HCT116 (cell line): ENCODE measurements at regions not wholly inside any gene's neighbourhood (a gene's known extent, or its start where the extent isn't known, plus 50 kb on each side); places are given as distances from the start of the nearest gene placed in this dataset.

Experiments
- ATF3 ChIP-seq: IDR thresholded peaks from 2 replicates; pipeline ENCODE4 v1.6.1; 2012
- CBX3 ChIP-seq: IDR thresholded peaks from 2 replicates; pipeline ENCODE4 v1.6.1; 2012; ENCODE audit warnings: low read depth
- CTCF ChIP-seq, 3 experiments: fragments of 200-600 bp in 1 of 3; sonication (generic) in 1 of 3; IDR thresholded peaks in 2 of 3; conservative IDR thresholded peaks in 1 of 3; 2 replicates each; pipeline ENCODE4 v1.5.1; 2012 to 2017; ENCODE audit warnings: low read depth in 2 of 3, low read length in 2 of 3, antibody characterized with exemption in 1 of 3, borderline replicate concordance in 1 of 3, control low read depth in 1 of 3, mild to moderate bottlenecking in 1 of 3, mixed read lengths in 1 of 3, mixed run types in 1 of 3, moderate library complexity in 1 of 3; ENCODE audit not compliant: insufficient read depth in 1 of 3
- EGR1 ChIP-seq: IDR thresholded peaks from 2 replicates; pipeline ENCODE4 v1.6.1; 2012; ENCODE audit warnings: low read depth
- EZH2 ChIP-seq: fragments of 200-600 bp; sonication (generic); IDR thresholded peaks from 2 replicates; pipeline ENCODE4 v1.6.1; 2017; ENCODE audit warnings: antibody characterized with exemption, mixed run types
- EZH2phosphoT487 ChIP-seq: fragments of 200-600 bp; IDR thresholded peaks from 2 replicates; pipeline ENCODE4 v1.6.1; 2018; ENCODE audit warnings: antibody characterized with exemption, borderline replicate concordance
- MAX ChIP-seq: IDR thresholded peaks from 2 replicates; pipeline ENCODE4 v1.6.1; 2012
- POLR2A ChIP-seq: IDR thresholded peaks from 2 replicates; pipeline ENCODE4 v1.7.0; 2011; ENCODE audit warnings: borderline replicate concordance; ENCODE audit not compliant: insufficient read depth, insufficient read length; ENCODE audit errors: extremely low read depth
- RAD21 ChIP-seq: IDR thresholded peaks from 2 replicates; pipeline ENCODE4 v1.6.1; 2012; ENCODE audit warnings: low read depth, mild to moderate bottlenecking
- SP1 ChIP-seq: IDR thresholded peaks from 2 replicates; pipeline ENCODE4 v1.6.1; 2012; ENCODE audit warnings: low read depth
- TCF7L2 ChIP-seq: IDR thresholded peaks from 2 replicates; pipeline ENCODE4 v1.7.0; 2011; ENCODE audit warnings: borderline replicate concordance, inconsistent platforms; ENCODE audit not compliant: insufficient read depth, insufficient read length; ENCODE audit errors: extremely low read depth
- ZNF274 ChIP-seq: fragments of 200-500 bp; sonication (Bioruptor generic); IDR thresholded peaks from 2 replicates; pipeline ENCODE4 v1.6.1; 2014; ENCODE audit warnings: mild to moderate bottlenecking, low read depth, low read length, inconsistent platforms
- TF ChIP-seq, protein P1 (sequence below): IDR thresholded peaks from 2 replicates; pipeline ENCODE4 v1.6.1; 2012; ENCODE audit warnings: low read depth

DNA sequence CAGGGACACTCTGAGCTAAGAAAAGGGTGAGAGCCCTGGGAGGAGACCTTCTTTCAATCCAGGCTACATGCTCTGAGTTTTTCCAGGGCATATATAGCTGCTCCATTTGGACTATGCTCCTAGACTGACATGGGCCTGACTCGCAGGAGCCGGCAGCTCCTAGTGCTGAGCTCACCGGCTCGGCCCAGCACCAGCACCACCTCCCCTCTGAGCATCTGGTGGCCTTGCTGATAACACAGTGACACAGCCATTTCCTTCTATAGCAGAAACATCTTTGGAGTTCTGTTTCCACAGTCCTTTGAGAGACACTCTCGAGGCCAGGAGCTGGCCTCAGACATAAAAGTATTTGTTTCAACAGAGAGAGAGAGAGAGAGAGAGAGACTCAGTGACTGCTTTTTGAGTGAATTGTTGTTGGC lies 184.9 kb downstream of the TM9SF2 start:
- TF ChIP-seq CTCF (IDR thresholded peaks at IDR 0.05 in 2 of 3, conservative IDR thresholded peaks at IDR 0.05 in 1 of 3; ENCODE audit: borderline replicate concordance in 1 of 3, insufficient read depth in 1 of 3, low read depth in 2 of 3, low read length in 2 of 3), result no peak
- TF ChIP-seq, protein P1, sequence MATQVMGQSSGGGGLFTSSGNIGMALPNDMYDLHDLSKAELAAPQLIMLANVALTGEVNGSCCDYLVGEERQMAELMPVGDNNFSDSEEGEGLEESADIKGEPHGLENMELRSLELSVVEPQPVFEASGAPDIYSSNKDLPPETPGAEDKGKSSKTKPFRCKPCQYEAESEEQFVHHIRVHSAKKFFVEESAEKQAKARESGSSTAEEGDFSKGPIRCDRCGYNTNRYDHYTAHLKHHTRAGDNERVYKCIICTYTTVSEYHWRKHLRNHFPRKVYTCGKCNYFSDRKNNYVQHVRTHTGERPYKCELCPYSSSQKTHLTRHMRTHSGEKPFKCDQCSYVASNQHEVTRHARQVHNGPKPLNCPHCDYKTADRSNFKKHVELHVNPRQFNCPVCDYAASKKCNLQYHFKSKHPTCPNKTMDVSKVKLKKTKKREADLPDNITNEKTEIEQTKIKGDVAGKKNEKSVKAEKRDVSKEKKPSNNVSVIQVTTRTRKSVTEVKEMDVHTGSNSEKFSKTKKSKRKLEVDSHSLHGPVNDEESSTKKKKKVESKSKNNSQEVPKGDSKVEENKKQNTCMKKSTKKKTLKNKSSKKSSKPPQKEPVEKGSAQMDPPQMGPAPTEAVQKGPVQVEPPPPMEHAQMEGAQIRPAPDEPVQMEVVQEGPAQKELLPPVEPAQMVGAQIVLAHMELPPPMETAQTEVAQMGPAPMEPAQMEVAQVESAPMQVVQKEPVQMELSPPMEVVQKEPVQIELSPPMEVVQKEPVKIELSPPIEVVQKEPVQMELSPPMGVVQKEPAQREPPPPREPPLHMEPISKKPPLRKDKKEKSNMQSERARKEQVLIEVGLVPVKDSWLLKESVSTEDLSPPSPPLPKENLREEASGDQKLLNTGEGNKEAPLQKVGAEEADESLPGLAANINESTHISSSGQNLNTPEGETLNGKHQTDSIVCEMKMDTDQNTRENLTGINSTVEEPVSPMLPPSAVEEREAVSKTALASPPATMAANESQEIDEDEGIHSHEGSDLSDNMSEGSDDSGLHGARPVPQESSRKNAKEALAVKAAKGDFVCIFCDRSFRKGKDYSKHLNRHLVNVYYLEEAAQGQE, result no peak
- no peak for TF ChIP-seq EZH2
- TF ChIP-seq POLR2A, result no peak
- TF ChIP-seq RAD21, result no peak
- no peak for TF ChIP-seq CBX3
- no peak for TF ChIP-seq TCF7L2
- TF ChIP-seq SP1, result no peak
- no peak for TF ChIP-seq MAX
- no peak for TF ChIP-seq EGR1
- no peak for TF ChIP-seq ATF3
- TF ChIP-seq ZNF274, result no peak
- no peak for TF ChIP-seq EZH2phosphoT487
